ENCODE measurements at regions not wholly inside any gene's neighbourhood (a gene's known extent, or its start where the extent isn't known, plus 50 kb on each side); places are given as distances from the start of the nearest gene placed in this dataset.
"Not testable (repeated sequence)": the region's sequence is repeated elsewhere in the genome, so short reads cannot be mapped to it uniquely, and the experiment has no call there.

- no peak for DNase-seq
These were observed 194.2 kb upstream of the HDAC4 start for GRCh38 chr2:239594772-239595608.

GRCh38 chr2:239594019-239594771 lies 193.4 kb upstream of the HDAC4 start:
- DNase-seq: no peak

- no peak for DNase-seq
These were observed 192.6 kb upstream of the HDAC4 start for GRCh38 chr2:239593455-239593854.

- DNase-seq: not testable (repeated sequence)
These were observed 191.9 kb upstream of the HDAC4 start for GRCh38 chr2:239592629-239593290.

GRCh38 chr2:239590995-239591915 lies 190.4 kb upstream of the HDAC4 start:
- no peak for DNase-seq

- no peak for DNase-seq
These were observed 189.5 kb upstream of the HDAC4 start for GRCh38 chr2:239590276-239590675.

- DNase-seq: no peak
These were observed 189.0 kb upstream of the HDAC4 start for GRCh38 chr2:239589833-239590232.

GRCh38 chr2:239589270-239589825 lies 188.5 kb upstream of the HDAC4 start:
- no peak for DNase-seq

- DNase-seq: no peak
These were observed 187.8 kb upstream of the HDAC4 start for GRCh38 chr2:239588451-239589269.

- peak; percentile 46 for DNase-seq
These were observed 187.0 kb upstream of the HDAC4 start for GRCh38 chr2:239587841-239588240.

- DNase-seq: no peak
These were observed 186.5 kb upstream of the HDAC4 start for GRCh38 chr2:239587311-239587731.

GRCh38 chr2:239586651-239587310 lies 186.0 kb upstream of the HDAC4 start:
- DNase-seq: peak; percentile 12

GRCh38 chr2:239585422-239585821 lies 184.6 kb upstream of the HDAC4 start:
- DNase-seq: no peak

GRCh38 chr2:239584986-239585385 lies 184.2 kb upstream of the HDAC4 start:
- DNase-seq: no peak

GRCh38 chr2:239583879-239584859 lies 183.3 kb upstream of the HDAC4 start:
- no peak for DNase-seq

GRCh38 chr2:239583171-239583878 lies 182.5 kb upstream of the HDAC4 start:
- no peak for DNase-seq

GRCh38 chr2:239582476-239582875 lies 181.7 kb upstream of the HDAC4 start:
- DNase-seq: no peak

- no peak for DNase-seq
These were observed 180.6 kb upstream of the HDAC4 start for GRCh38 chr2:239581352-239581901.

- no peak for DNase-seq
These were observed 179.3 kb upstream of the HDAC4 start for GRCh38 chr2:239580199-239580527.
